H9 (cell line): ENCODE measurements at regions not wholly inside any gene's neighbourhood (a gene's known extent, or its start where the extent isn't known, plus 50 kb on each side); places are given as distances from the start of the nearest gene placed in this dataset.

Experiments used
- DNase-seq: peaks from one replicate; pipeline ENCODE4 v3.0.0-alpha.2; 2017
- H2AFZ ChIP-seq: one replicate; pipeline ENCODE4 v1.6.1; 2013; ENCODE audit warnings: mild to moderate bottlenecking, low read length, control low read depth, moderate library complexity
- H2AK5ac ChIP-seq: 2 replicates; pipeline ENCODE4 v1.6.1; 2013; ENCODE audit warnings: low read length, control low read depth, mixed read lengths; ENCODE audit not compliant: insufficient read length
- H2BK120ac ChIP-seq: one replicate; pipeline ENCODE4 v1.6.1; 2013; ENCODE audit warnings: low read depth, mild to moderate bottlenecking, low read length, control low read depth, inconsistent platforms; ENCODE audit not compliant: poor library complexity, severe bottlenecking
- H2BK12ac ChIP-seq: 2 replicates; pipeline ENCODE4 v1.6.1; 2013; ENCODE audit warnings: low read length, control low read depth, mixed read lengths, low read depth; ENCODE audit not compliant: insufficient read length
- H2BK15ac ChIP-seq: 2 replicates; pipeline ENCODE4 v1.6.1; 2013; ENCODE audit warnings: low read depth, low read length, control low read depth
- H2BK20ac ChIP-seq: one replicate; pipeline ENCODE4 v1.6.1; 2013; ENCODE audit warnings: low read depth, mild to moderate bottlenecking, low read length, control low read depth, inconsistent platforms; ENCODE audit not compliant: poor library complexity, severe bottlenecking
- H2BK5ac ChIP-seq: 2 replicates; pipeline ENCODE4 v1.6.1; 2013; ENCODE audit warnings: low read length, control low read depth, mixed read lengths; ENCODE audit not compliant: insufficient read length
- H3K14ac ChIP-seq: 2 replicates; pipeline ENCODE4 v1.6.1; 2013; ENCODE audit warnings: low read length, control low read depth; ENCODE audit not compliant: insufficient read depth
- H3K18ac ChIP-seq: 2 replicates; pipeline ENCODE4 v1.6.1; 2013; ENCODE audit warnings: low read depth, mild to moderate bottlenecking, mixed read lengths, low read length, control low read depth; ENCODE audit not compliant: insufficient read length
- H3K23ac ChIP-seq: 2 replicates; pipeline ENCODE4 v1.6.1; 2013; ENCODE audit warnings: low read length, control low read depth, mixed read lengths, low read depth; ENCODE audit not compliant: insufficient read length
- H3K23me2 ChIP-seq: 2 replicates; pipeline ENCODE4 v1.6.1; 2013; ENCODE audit warnings: low read depth, mild to moderate bottlenecking, mixed read lengths, low read length, control low read depth; ENCODE audit not compliant: insufficient read length, poor library complexity, severe bottlenecking
- H3K27ac ChIP-seq: 2 replicates; pipeline ENCODE4 v1.5.1; 2013; ENCODE audit warnings: low read length, control low read depth, mixed read lengths, low read depth; ENCODE audit not compliant: insufficient read length
- H3K27me3 ChIP-seq: 2 replicates; pipeline ENCODE4 v1.6.1; 2013; ENCODE audit warnings: low read length, control low read depth, inconsistent platforms; ENCODE audit not compliant: insufficient read depth
- H3K4ac ChIP-seq: 2 replicates; pipeline ENCODE4 v1.6.1; 2013; ENCODE audit warnings: low read depth, mild to moderate bottlenecking, control low read depth, inconsistent platforms, low read length, moderate library complexity
- H3K4me1 ChIP-seq: 2 replicates; pipeline ENCODE4 v1.6.1; 2013; ENCODE audit warnings: low read length, control low read depth, inconsistent platforms; ENCODE audit not compliant: insufficient read depth
- H3K4me2 ChIP-seq: 2 replicates; pipeline ENCODE4 v1.6.1; 2013; ENCODE audit warnings: low read length, control low read depth, mixed read lengths; ENCODE audit not compliant: insufficient read length, insufficient read depth
- H3K56ac ChIP-seq: 2 replicates; pipeline ENCODE4 v1.6.1; 2013; ENCODE audit warnings: low read depth, mild to moderate bottlenecking, mixed read lengths, low read length, control low read depth; ENCODE audit not compliant: insufficient read length
- H3K79me1 ChIP-seq: 2 replicates; pipeline ENCODE4 v1.6.1; 2013; ENCODE audit warnings: low read depth, mild to moderate bottlenecking, moderate library complexity, low read length, control low read depth, inconsistent platforms; ENCODE audit not compliant: insufficient read depth, poor library complexity, severe bottlenecking
- H3K79me2 ChIP-seq: 2 replicates; pipeline ENCODE4 v1.6.1; 2013; ENCODE audit warnings: low read length, control low read depth, inconsistent platforms; ENCODE audit not compliant: insufficient read depth
- H3K9ac ChIP-seq: 2 replicates; pipeline ENCODE4 v1.6.1; 2013; ENCODE audit warnings: low read length, control low read depth, mixed read lengths; ENCODE audit not compliant: insufficient read length; ENCODE audit errors: extremely low read depth
- H3K9me3 ChIP-seq: one replicate; pipeline ENCODE4 v1.6.1; 2013; ENCODE audit warnings: low read depth, low read length, inconsistent platforms; ENCODE audit not compliant: control insufficient read depth
- H3T11ph ChIP-seq: one replicate; pipeline ENCODE4 v1.6.1; 2013; ENCODE audit warnings: mild to moderate bottlenecking, low read length, control low read depth, inconsistent platforms
- H4K20me1 ChIP-seq: one replicate; pipeline ENCODE4 v1.6.1; 2013; ENCODE audit not compliant: control insufficient read depth, insufficient read length, insufficient read depth
- H4K5ac ChIP-seq: 2 replicates; pipeline ENCODE4 v1.6.1; 2013; ENCODE audit warnings: low read depth, mild to moderate bottlenecking, mixed read lengths, low read length, control low read depth; ENCODE audit not compliant: insufficient read length
- H4K8ac ChIP-seq: replicated peaks from 2 replicates; pipeline ENCODE4 v1.6.1; 2013; ENCODE audit warnings: low read length, control low read depth, mixed read lengths, low read depth; ENCODE audit not compliant: insufficient read length
- H4K91ac ChIP-seq: 2 replicates; pipeline ENCODE4 v1.6.1; 2013; ENCODE audit warnings: low read depth, mild to moderate bottlenecking, moderate library complexity, mixed read lengths, low read length, control low read depth; ENCODE audit not compliant: insufficient read length
- H3K27ac Mint-ChIP-seq, 3 experiments: 2 replicates in 2 of 3; 3 replicates in 1 of 3; pipeline ENCODE4 v1.8.0; 2020 to 2021; ENCODE audit warnings: mixed read lengths in 3 of 3, mild to moderate bottlenecking in 1 of 3, moderate library complexity in 1 of 3
- H3K27me3 Mint-ChIP-seq: 2 replicates; pipeline ENCODE4 v1.8.0; 2021; ENCODE audit warnings: low read depth, mild to moderate bottlenecking, moderate library complexity, mixed read lengths
- H3K36me3 Mint-ChIP-seq, 3 experiments: 2 replicates in 2 of 3; 3 replicates in 1 of 3; pipeline ENCODE4 v1.8.0; 2020 to 2021; ENCODE audit warnings: low read depth in 3 of 3, mixed read lengths in 3 of 3; ENCODE audit not compliant: insufficient read depth in 1 of 3
- H3K4me1 Mint-ChIP-seq, 2 experiments: 2 replicates each; pipeline ENCODE4 v1.8.0; 2020; ENCODE audit warnings: mixed read lengths in 2 of 2
- H3K4me3 Mint-ChIP-seq, 2 experiments: 2 replicates in 1 of 2; 3 replicates in 1 of 2; pipeline ENCODE4 v1.8.0; 2020 to 2021; ENCODE audit warnings: mild to moderate bottlenecking in 2 of 2, mixed read lengths in 2 of 2, moderate library complexity in 1 of 2
- H3K9me3 Mint-ChIP-seq, 2 experiments: 2 replicates in 1 of 2; 3 replicates in 1 of 2; pipeline ENCODE4 v1.8.0; 2020; ENCODE audit warnings: mild to moderate bottlenecking in 2 of 2, mixed read lengths in 2 of 2, moderate library complexity in 1 of 2
- WGBS: extraction: QIAGEN DNeasy Blood & Tissue Kit; methylation state at CpG from one replicate; pipeline ENCODE4 v1.1.7; 2013; ENCODE audit warnings: missing lambda C conversion rate, low lambda C conversion rate, mixed read lengths; ENCODE audit not compliant: insufficient read length; ENCODE audit errors: extremely low coverage; 5-methylcytosine and 5-hydroxymethylcytosine counted together
- TF ChIP-seq, protein P1 (sequence below): fragments of 200-600 bp; sonication (generic); conservative IDR thresholded peaks from 3 replicates; pipeline ENCODE4 v1.8.0; 2021; ENCODE audit warnings: antibody characterized with exemption, mild to moderate bottlenecking

DNA sequence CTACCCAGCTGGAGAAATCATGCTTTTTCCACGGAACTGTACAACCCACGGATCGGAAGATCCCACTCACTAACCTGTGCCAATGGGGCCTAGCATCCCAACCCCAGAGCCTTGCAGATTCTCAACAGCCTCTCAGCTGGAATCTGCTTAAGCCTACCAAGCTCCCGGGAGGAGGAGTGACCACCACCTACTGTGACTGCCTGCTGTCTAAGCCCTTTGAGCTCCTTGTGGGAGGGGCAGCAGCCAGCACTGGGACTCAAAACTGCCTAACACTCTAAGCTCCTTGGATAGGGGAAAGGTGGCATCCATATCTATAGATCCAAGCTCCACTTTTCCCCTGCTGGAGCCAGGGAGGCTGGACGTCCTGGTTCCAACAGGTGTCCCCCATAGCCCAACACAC, 254.4 kb upstream of the CNTNAP2 start:
- no peak for DNase-seq
- H3K79me1 ChIP-seq: no peaks in the 10 kb centered on the region
- Mint-ChIP-seq H3K36me3 (peaks cover 0 to 4% (median 0%) of the 10 kb centered on the region in 3 experiments; a peak in 3 of 7 replicates), H3K4me3 (no peak overlapping the region), H3K4me1 (no peaks in the 10 kb centered on the region), H3K9me3 (peaks cover 5% of the 10 kb centered on the region in 2 experiments; a peak in 4 of 5 replicates), H3K27me3 (no peaks in the 10 kb centered on the region), H3K27ac (no peak overlapping the region)
- no peak overlapping the region for H4K91ac ChIP-seq
- no peaks in the 10 kb centered on the region for H3K79me2 ChIP-seq
- no peak overlapping the region for H3K4ac ChIP-seq
- no peak overlapping the region for H3K4me2 ChIP-seq
- no peaks in the 10 kb centered on the region for H3K23me2 ChIP-seq
- H2BK5ac ChIP-seq: no peak overlapping the region
- H2BK20ac ChIP-seq: no peak overlapping the region
- no peak overlapping the region for H2BK15ac ChIP-seq
- no peak overlapping the region for H4K5ac ChIP-seq
- no peak overlapping the region for H3K18ac ChIP-seq
- WGBS: no CpG with 5 or more reads among the region's 5 CpGs
- H3K27ac ChIP-seq: no peak overlapping the region
- no peak overlapping the region for H2BK120ac ChIP-seq
- H3K56ac ChIP-seq: no peak overlapping the region
- no peak overlapping the region for H3K9ac ChIP-seq
- no peak overlapping the region for H3K23ac ChIP-seq
- no peaks in the 10 kb centered on the region for H3K27me3 ChIP-seq
- TF ChIP-seq, protein P1, sequence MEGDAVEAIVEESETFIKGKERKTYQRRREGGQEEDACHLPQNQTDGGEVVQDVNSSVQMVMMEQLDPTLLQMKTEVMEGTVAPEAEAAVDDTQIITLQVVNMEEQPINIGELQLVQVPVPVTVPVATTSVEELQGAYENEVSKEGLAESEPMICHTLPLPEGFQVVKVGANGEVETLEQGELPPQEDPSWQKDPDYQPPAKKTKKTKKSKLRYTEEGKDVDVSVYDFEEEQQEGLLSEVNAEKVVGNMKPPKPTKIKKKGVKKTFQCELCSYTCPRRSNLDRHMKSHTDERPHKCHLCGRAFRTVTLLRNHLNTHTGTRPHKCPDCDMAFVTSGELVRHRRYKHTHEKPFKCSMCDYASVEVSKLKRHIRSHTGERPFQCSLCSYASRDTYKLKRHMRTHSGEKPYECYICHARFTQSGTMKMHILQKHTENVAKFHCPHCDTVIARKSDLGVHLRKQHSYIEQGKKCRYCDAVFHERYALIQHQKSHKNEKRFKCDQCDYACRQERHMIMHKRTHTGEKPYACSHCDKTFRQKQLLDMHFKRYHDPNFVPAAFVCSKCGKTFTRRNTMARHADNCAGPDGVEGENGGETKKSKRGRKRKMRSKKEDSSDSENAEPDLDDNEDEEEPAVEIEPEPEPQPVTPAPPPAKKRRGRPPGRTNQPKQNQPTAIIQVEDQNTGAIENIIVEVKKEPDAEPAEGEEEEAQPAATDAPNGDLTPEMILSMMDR: no peak
- no peak overlapping the region for H4K8ac ChIP-seq
- H2BK12ac ChIP-seq: no peak overlapping the region
- H3K4me1 ChIP-seq: no peaks in the 10 kb centered on the region
- H2AFZ ChIP-seq: no peak overlapping the region
- no peaks in the 10 kb centered on the region for H4K20me1 ChIP-seq
- H2AK5ac ChIP-seq: no peak overlapping the region
- no peak overlapping the region; the same call in 1 of the 2 replicates for H3K14ac ChIP-seq
- H3K9me3 ChIP-seq: no peaks in the 10 kb centered on the region
- no peak overlapping the region for H3T11ph ChIP-seq
